ENCODE measurements at regions not wholly inside any gene's neighbourhood (a gene's known extent, or its start where the extent isn't known, plus 50 kb on each side); places are given as distances from the start of the nearest gene placed in this dataset.

DNA sequence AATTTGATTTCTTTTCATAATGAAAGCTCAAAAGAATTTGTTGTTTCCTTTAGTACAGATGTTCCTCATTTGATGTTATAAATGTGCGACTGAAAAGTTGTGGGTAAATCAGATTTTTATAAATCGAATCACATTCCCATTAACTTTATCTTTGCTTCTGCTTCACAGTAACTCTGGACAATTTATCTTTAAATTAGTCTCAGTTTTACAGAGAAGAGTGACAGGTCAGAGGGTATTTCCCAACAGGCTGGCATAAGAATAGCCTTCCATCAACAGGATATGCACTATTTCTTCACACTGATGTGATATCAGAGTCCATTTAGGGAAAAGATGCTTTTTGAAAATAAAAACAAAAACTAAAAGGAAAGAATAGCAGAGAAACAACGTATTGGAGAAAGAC, 286.9 kb downstream of the FRK start:
- Histone ChIP-seq H3K36me3 (ENCODE audit: control insufficient read depth in 2 of 4, insufficient read depth in 4 of 4, low read length in 3 of 4) (no peaks in the 10 kb centered on the region), H2BK5ac (ENCODE audit: low read depth, low read length) (no peak overlapping the region), H2AFZ (ENCODE audit: low read length) (no peak overlapping the region), H3K4me2 (ENCODE audit: insufficient read depth in 1 of 2, low read depth in 2 of 2, low read length in 2 of 2) (no peak overlapping the region), H4K8ac (ENCODE audit: extremely low read depth, insufficient read depth, low read length) (no peak overlapping the region), H3K79me2 (ENCODE audit: control insufficient read depth in 1 of 2, insufficient read depth in 2 of 2, low read length in 2 of 2) (no peaks in the 10 kb centered on the region), H4K5ac (ENCODE audit: insufficient read length, low read depth, low read length) (no peak overlapping the region), H3K79me1 (ENCODE audit: low read depth, low read length) (no peaks in the 10 kb centered on the region), H3K4me1 (replicated peaks in 1 of 4; ENCODE audit: control insufficient read depth in 3 of 4, insufficient read depth in 4 of 4, low read length in 3 of 4) (no peaks in the 10 kb centered on the region), H3K23me2 (ENCODE audit: low read depth, low read length) (no peaks in the 10 kb centered on the region), H3K14ac (ENCODE audit: insufficient read length) (no peak overlapping the region), H3K4ac (replicated peaks; ENCODE audit: insufficient read length, low read depth, low read length) (no peak overlapping the region), H3K27ac (ENCODE audit: low read depth, low read length) (no peak overlapping the region), H2BK15ac (ENCODE audit: low read length) (no peak overlapping the region), H4K20me1 (replicated peaks in 1 of 2; ENCODE audit: control insufficient read depth in 1 of 2, insufficient read depth in 2 of 2, low read length in 2 of 2) (no peaks in the 10 kb centered on the region), H4K91ac (replicated peaks; ENCODE audit: insufficient read length, low read length) (no peak overlapping the region), H3K27me3 (replicated peaks in 1 of 4; ENCODE audit: control insufficient read depth in 3 of 4, extremely low read depth in 1 of 4, insufficient read depth in 3 of 4, low read length in 3 of 4) (no peaks in the 10 kb centered on the region), H2AK5ac (ENCODE audit: low read depth, low read length) (no peak overlapping the region), H3K9ac (replicated peaks in 1 of 4; ENCODE audit: extremely low read depth in 1 of 4, low read depth in 3 of 4, low read length in 3 of 4) (no peak overlapping the region), H3K18ac (ENCODE audit: extremely low read depth, low read length) (no peak overlapping the region), H2BK120ac (replicated peaks; ENCODE audit: low read depth, low read length) (no peak overlapping the region), H3K23ac (ENCODE audit: insufficient read length) (no peak overlapping the region), H3K56ac (replicated peaks; ENCODE audit: insufficient read length, low read depth, low read length) (no peak overlapping the region), H2BK12ac (ENCODE audit: low read depth, low read length) (no peak overlapping the region), H3K9me3 (ENCODE audit: insufficient read depth in 2 of 2, low read depth in 1 of 2, low read length in 1 of 2) (no peaks in the 10 kb centered on the region), H3K4me3 (ENCODE audit: extremely low read depth in 1 of 4, insufficient read depth in 2 of 4, low read depth in 3 of 4, low read length in 4 of 4) (no peak overlapping the region), H2BK20ac (ENCODE audit: low read length) (no peak overlapping the region)
- 80% methylated on average over 3 of the region's 3 CpGs; no CpG with 5 or more reads in 1 of the 2 experiments for WGBS, 2 experiments (ENCODE audit: extremely low coverage in 1 of 2, insufficient coverage in 1 of 2, insufficient read length in 1 of 2, insufficient replicate concordance in 2 of 2, low coverage in 1 of 2, low lambda C conversion rate in 2 of 2, missing lambda C conversion rate in 1 of 2)
- ChIA-PET POLR2A (ENCODE audit: partially characterized antibody) (no interaction called here), CTCF (ENCODE audit: partially characterized antibody) (no interaction called here)
- DNase-seq (ENCODE audit: low read depth in 1 of 2, low spot score in 2 of 2), result no peak
- no peak for FAIRE-seq
- TF ChIP-seq BACH1 (IDR thresholded peaks at IDR 0.05; ENCODE audit: low read length), result no peak
- TF ChIP-seq, protein P1, sequence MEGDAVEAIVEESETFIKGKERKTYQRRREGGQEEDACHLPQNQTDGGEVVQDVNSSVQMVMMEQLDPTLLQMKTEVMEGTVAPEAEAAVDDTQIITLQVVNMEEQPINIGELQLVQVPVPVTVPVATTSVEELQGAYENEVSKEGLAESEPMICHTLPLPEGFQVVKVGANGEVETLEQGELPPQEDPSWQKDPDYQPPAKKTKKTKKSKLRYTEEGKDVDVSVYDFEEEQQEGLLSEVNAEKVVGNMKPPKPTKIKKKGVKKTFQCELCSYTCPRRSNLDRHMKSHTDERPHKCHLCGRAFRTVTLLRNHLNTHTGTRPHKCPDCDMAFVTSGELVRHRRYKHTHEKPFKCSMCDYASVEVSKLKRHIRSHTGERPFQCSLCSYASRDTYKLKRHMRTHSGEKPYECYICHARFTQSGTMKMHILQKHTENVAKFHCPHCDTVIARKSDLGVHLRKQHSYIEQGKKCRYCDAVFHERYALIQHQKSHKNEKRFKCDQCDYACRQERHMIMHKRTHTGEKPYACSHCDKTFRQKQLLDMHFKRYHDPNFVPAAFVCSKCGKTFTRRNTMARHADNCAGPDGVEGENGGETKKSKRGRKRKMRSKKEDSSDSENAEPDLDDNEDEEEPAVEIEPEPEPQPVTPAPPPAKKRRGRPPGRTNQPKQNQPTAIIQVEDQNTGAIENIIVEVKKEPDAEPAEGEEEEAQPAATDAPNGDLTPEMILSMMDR (IDR thresholded peaks at IDR 0.05; ENCODE audit: control extremely low read depth in 1 of 3, insufficient read depth in 1 of 3, low read depth in 1 of 3, low read length in 3 of 3), result no peak
